GM19397 (cell line): ENCODE measurements at regions not wholly inside any gene's neighbourhood (a gene's known extent, or its start where the extent isn't known, plus 50 kb on each side); places are given as distances from the start of the nearest gene placed in this dataset.

Source experiments
- ATAC-seq: cut with Tn5 transposase; IDR thresholded peaks from one replicate; pipeline ENCODE4 v1.9.1; 2021; ENCODE audit warnings: mild to moderate bottlenecking, moderate library complexity; ENCODE audit not compliant: unreplicated experiment

- no peak for ATAC-seq
Measured at GRCh38 chr5:60209146-60209840, 315.8 kb upstream of the PDE4D start.

GRCh38 chr5:60208716-60209115 lies 315.2 kb upstream of the PDE4D start:
- ATAC-seq = no peak

- peak; percentile 95 for ATAC-seq
Measured at GRCh38 chr5:60207040-60207439, 313.5 kb upstream of the PDE4D start.

GRCh38 chr5:60206234-60206633 lies 312.7 kb upstream of the PDE4D start:
- ATAC-seq = no peak

GRCh38 chr5:60205071-60205470 lies 311.5 kb upstream of the PDE4D start:
- ATAC-seq = no peak

DNA sequence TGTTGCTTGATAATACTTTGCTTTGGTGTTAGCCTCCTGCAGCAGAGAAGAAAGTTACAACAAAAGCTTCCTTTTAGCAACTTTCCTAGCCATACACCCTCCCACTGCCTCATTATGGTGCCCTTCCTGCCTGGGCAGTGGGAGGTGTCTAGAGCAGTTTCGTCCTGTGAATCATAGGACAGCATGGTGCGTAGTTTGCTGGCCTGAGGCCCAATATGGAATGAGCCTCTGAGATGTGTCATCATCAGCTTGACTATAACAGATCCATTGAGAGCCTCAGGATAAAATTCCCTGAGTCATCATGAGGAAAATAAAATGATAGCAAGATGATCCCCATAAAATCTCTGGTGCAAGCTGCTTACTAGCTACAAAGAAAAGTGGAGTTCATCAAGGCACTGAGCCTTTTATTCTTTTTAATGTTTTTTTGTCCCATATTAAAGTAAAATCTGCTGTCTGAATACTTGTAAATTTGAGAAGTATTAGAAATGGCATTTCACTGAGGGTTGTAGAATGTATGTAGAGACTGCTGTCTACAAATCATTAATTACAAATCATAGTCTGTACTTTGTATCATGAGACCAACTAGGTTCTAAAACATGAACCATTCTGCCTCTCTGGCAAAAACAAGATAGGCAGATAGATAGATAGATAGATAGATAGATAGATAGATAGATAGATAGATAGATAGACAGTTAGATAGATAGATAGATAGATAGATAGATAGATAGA lies 303.0 kb upstream of the PDE4D start:
- no peak for ATAC-seq

- no peak for ATAC-seq
Measured at GRCh38 chr5:60195551-60195950, 302.0 kb upstream of the PDE4D start.

DNA sequence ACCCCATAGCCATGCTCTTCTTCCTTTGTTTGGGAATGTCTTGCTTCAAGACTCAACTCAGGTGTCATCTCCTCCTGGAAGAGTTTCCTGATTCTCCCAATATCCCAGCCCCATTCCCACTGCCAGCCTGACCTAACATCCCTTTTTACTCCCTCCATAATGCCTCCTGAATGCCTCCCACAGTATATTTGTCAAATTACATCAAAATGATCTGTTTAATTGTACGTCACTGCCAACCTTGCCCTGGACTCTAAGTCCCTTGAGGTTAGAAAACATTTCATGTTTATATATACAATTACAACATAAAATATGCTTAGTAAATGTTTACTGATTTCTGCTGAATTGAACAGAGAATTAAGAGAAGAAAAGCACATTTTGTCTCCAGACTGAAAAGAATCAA lies 301.6 kb upstream of the PDE4D start:
- ATAC-seq = no peak

DNA sequence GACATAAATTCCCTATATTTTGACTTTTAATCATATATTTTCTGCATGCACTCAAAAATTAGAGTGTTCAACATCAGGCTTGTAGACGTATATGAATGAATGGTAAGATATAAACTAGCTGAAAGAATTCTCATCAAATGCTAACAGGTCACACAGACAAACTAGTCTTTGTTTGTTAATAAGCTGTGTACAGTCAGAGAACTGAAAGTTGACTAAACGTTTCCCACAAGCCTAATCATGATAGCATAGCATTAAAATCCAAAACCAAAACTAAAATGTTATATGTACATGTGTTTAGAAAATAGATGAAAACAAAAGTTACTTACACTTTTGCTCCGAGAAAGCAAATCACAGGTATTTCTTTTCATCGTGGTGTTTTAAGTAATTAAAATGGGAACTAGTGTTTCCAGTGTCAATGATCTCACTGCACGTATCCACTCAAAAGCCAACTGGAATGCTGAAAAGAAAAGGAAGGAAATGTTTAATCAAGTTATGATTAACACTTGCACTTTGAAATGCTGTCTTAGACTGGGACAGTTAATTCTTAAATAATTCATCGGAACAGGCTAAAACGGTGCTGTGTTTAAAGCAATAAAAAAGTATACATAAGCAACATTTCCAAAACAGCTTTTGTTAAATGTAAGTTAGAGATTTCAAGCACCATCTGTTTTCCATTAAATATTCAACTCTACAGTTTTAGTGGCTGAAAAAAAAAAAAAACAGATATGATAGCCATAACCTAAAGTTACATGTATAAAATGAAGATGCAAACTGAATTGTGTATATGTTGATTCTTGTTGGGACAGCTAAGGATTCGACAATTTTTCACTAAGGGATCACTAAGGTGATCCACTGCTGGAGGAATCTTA lies 291.9 kb upstream of the PDE4D start:
- no peak for ATAC-seq

DNA sequence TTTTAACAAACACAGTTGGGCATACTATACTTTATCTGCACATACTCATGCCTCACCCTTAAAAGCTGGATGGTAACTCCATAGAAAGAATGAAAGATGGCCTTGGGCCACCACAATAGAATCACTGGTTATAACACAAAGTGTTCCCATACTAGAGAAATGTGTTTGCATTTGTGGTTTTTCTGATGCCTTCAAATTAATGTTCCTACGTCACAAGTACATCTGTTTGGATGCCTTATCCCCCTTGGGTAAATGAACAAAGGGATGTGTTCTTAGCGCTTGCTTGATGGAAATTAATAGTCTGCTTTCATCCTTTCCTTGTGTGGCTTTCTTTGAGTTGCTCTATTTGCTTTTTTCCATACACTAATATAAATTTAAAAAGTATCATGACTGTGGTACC lies 291.1 kb upstream of the PDE4D start:
- ATAC-seq = no peak

DNA sequence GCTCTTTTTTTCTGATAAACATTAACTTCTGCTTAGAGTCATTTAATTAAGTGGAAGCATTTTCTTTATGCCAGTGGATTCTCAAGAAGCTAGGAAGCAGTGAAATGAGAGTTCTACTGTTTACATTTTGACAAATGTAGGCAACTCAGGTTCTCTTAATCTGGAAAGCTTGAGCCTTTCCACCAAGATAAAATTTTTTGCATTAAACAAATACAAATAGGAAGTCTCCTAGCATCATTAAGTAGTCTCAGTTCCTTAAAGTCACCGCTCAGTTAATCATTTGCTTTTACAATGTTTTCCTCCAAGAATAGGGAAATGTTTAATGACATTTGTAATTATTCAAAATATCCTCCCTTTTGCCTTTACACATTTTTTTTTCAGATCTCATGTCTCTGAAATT lies 290.4 kb upstream of the PDE4D start:
- no peak for ATAC-seq

DNA sequence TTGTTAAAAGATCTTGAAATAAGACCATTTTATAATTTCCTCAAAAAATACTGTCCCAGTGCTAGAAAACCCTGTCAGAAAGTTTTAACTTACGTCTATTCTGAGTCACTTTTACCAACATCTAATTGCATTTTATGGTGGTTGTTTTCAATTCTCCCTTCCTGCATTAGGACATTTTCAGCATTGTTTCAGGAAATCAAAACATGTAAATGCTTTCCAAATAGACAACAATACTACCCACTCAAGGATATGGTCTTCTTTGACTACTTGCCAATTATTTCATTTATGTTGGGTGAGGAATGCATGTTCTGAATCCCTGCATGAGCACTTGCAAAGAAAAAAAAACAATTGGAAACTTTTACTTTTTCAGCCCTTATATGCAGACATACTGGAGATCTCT lies 284.6 kb upstream of the PDE4D start:
- ATAC-seq = no peak

DNA sequence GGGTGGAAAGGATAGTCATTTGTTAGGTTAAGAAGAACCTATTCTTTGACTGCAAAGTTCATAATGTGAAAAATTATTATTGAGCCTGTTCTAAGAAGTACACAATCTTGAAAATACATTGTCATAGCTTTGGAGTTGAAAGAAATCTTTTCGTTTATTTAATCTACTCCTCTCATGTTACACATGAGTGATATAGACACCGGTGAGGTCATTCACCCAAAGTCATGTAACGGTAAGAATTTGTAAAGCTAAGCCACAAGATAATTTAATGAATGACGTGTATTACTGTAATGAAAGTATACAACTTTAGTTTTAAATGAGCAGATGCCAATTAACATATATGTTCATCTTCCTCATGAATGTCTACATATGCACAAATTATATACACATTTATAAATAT lies 284.1 kb upstream of the PDE4D start:
- no peak for ATAC-seq

GRCh38 chr5:60173667-60174066 lies 280.1 kb upstream of the PDE4D start:
- no peak for ATAC-seq

DNA sequence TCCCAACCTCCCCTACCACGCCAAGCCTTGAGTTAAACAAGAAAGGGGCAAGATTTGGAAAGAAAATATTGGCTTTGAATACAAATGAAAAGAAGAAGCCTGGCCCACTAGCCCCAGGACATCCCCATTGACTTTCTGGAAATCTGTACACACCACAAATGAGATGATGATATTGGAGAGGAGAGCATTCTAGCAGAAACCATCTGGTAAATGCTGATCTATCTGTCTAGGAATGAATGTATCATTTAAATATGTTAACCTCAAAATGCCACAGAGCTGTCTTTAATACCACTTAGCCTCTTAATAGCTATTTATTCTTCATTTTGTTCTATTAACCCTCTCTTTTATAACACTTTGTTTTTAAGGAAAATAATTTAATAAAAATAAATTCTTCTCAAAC lies 270.2 kb upstream of the PDE4D start:
- no peak for ATAC-seq

GRCh38 chr5:60162441-60162840 lies 268.9 kb upstream of the PDE4D start:
- ATAC-seq = no peak

DNA sequence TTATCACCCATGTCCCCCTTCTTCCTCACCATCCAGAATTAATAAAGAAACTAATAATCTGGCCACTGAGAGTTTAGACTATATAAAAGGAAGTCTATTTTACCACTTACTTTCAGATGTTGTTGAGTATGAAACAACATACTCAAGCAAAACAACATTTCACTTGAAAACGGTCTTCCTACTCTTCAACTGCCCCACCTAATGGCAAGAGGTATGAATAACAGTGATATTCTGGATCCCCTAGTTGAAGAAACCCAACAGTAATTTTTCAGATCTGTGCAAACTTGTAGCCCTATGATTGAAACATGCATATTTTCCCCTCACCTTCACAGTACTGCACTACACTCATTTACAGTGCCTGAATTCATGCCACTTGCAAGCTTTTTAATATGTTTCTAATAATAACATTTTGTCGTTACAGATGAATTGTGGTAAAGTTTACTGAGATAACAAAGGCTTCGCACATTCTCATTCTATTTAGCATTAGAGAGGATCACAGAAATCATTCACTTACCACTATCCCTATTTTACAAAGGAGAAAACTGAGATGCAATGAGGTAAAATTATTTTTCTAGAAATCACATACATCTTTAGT lies 267.9 kb upstream of the PDE4D start:
- ATAC-seq = peak; percentile 58

GRCh38 chr5:60149081-60149480 lies 255.6 kb upstream of the PDE4D start:
- ATAC-seq = no peak

DNA sequence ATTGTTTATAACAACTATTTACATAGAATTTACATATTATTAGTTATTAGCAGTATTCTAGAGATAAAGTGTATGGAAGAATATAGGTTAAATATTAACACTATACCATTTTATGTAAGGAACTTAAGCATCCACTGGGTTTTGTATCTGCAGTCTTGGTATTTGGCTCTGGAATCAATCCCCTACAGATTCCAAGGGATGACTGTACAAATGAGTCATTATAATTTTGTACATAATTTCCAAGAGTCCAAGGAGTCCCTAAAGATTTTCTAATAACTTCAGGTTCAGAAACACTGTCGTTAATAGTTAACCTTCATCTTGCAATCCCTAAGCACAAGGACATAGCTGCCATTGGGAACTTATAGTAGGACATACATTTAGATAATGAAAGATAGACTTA lies 254.8 kb upstream of the PDE4D start:
- ATAC-seq = no peak

GRCh38 chr5:60147791-60148190 lies 254.3 kb upstream of the PDE4D start:
- ATAC-seq = no peak

DNA sequence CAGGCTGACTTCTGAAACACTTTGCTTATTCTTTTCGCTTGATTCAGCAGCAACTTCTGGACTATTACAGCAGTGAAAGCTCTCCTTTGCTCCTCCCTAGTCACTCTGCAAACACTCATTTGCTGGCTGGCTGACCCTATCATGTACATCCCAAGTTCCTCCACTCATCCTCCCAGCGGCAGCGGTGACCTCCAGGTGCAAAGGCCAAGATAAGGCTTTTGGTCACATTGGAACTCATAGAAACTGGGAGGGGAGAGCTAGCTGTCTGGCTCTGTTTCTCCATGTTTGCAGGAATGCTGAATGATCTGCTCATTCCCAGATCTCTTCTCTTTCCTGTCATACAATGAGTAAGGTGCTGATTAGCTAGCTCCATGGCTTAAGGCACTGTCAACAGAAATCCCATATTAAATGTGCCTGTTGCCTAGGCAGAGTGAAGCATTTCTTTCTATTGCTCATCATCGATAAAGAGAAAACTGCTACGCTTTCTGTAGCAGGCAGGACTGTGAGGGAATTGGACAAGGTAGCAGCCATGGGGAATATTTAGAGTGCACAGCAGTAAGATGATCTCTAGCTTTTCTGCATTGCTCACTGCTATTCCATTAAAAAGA lies 250.5 kb upstream of the PDE4D start:
- no peak for ATAC-seq
